NCI-H2171 treated with DMSO at 0.1 percent for 48 hours (cell line): ENCODE measurements at regions not wholly inside any gene's neighbourhood (a gene's known extent, or its start where the extent isn't known, plus 50 kb on each side); places are given as distances from the start of the nearest gene placed in this dataset.
"Not testable (repeated sequence)": the region's sequence is repeated elsewhere in the genome, so short reads cannot be mapped to it uniquely, and the experiment has no call there.

Source experiments
- DNase-seq: peaks from one replicate; lab custom pipeline; 2025; lab: John Stamatoyannopoulos, UW

DNA sequence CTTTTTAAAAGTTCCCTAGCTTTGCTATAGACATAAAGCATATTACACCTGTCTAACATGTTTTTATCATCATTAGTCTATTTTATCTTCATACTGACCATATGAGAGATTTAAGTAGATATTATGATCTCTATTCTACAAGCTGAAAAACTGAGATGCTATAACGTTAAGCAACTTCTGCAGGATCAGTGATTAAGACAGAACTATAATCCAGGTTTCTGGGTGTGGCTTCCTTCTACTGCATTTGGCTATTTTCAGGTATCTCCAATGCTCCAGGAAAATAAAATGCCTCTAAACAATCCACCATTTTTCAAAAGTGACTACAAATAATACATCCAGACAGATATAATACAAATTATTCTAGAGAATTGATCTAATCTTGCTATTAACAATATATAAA, 53.4 kb downstream of the RGS2 start:
- no peak for DNase-seq

DNA sequence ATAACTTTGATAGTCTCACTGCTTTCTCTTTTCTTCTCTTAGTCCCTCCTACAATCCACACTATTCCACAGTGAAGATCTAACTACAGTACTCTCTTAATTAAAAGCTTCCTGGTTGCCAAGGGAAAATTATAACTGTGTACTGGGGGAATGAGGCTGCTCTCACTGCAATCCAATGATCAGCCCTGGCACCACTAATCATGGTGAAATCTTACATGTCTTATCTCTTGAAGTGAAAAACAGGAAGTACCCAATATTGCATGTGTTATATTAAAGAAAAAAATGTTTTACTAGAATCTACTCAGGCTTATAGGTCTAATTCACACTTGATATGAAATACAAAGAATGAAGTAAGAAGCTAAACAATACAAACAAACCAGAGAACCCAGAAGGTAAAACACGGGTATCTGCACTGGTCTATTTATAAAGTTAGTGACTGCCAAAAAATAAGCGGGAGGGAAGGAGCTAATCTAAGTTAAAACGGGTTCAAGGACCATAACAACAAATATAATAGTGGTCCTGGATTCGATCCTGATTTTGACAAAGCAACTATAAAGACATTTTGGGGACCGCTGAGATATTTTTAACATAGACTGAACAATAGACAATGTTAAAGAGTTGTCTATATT, 57.5 kb downstream of the RGS2 start:
- DNase-seq, result no peak

DNA sequence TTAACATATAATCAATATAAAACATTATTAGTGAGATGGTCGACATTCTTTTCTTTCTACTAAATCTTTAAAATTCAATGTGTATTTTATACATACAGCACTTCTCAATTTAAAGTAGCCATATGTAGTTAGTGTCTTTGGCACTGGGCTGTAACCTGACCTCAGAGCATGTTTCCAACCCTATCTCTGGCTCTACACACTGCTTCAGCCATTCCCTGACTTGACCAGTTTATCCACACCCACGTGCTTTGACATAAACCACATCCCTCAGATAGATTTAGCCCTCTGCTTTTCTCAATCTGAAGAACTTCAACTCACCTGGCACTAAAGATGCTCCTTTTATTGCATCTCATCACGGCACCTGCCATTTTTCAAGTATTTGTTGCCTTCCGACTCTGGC, 58.3 kb downstream of the RGS2 start:
- DNase-seq, result no peak

DNA sequence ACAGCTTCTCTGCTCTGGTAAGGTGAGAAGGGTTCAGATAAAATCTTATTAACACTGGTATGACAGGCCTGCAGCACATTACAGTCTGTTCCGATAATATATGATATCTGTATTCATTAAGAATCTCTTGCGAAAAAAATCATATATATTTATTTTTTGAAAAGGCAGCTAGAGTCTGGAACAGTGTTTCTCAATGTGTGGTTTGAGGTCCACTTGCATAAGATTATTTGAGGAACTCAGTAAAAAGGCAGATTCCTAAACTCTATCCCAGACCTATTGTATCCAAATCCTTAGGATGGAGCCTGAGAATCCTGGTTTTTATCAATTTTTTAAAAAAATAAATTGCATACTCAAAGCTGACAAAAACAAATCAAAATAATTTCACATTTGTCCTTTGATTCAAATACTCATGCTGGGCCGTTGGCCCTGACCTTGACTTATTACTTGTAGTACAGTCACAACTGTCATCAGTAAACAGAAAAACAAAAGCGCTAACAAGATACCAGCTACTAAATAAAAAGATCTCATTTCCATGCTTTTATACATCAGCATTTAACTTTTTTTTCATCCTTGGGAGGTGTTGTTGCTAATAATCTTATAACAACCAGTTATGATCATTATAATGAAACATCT, 60.6 kb downstream of the RGS2 start:
- DNase-seq, result no peak

DNA sequence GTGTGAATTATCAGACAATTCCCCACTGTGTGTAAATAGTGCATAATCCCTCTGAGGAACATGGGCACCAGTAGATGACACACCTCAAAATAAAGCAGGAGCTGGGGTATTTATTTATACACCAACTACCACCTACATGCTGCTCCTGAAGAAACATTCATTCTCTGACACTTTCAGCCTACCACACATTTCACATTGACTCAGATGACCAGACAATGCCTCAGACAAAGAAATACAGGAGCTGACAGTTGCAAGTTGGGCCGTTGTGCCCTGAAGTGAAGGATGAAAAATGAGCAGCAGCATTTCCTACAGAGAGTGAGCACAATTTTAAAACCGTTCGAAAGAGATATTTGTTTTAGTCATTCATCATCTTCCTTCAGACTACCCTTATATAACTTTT, 63.2 kb downstream of the RGS2 start:
- no peak for DNase-seq

DNA sequence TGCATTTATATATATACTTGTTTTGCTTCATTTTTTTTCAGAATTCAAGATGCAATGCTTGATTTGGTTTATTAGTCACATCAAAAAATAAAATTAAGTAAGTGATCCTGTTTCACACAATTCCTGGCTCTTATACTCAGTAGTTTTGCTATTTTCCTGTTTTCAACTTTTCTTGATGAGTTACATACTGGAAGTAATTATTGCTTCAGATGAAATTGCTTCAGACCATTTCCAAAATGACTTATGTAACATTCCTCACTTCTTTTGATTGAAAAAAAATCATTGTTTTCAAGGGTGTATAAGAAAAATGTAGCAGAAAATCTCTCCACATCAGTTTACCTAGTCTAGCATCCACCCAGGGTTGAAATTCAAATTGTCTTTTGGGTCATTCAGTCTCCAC, 65.0 kb downstream of the RGS2 start:
- DNase-seq, result no peak

DNA sequence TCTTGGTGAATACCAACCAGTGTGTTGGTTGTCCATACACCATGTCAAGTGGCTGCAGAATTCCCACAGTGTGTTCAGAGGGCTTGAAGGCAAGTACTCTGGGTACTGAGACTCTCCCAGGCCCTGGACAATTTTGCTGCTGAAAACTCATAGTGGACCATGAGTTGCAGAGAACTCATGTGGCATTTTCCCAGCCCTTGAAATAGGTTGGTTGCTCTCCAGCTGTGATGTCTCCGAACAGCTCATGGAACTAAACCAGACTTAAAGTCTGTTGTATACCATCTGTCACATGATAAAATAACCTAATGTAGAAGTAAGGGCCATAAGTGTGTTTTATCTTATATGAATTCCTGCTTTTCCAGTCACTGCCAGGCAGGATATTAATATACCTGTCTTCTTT, 67.8 kb downstream of the RGS2 start:
- DNase-seq, result no peak

DNA sequence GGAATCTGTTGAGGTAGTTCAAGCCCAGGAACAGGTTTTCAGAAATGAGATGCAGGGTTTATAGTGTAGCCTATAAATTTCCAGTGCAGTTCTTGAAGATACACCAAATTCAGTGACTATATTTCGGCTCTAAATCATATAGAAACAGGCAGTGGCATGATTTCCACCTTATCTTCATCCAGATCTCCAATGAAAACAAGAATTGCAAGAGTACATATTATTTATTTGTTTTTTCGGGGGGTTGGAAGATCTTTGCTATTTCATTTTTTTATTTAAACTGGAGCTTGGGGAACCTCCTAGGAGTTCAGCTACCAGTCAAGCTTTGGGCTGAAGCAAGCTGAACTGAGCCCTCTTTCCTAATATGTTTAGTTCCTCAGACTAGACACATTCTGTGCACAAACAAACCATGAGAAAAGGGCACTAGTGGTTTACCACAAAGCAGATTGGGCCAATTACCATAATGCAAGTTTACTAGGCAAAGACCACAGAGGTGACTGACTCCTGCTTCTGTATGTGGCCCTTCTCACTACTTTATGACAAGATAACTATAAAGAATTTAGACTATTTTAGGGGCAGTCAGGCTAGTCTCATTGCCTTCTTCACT, 68.5 kb downstream of the RGS2 start:
- DNase-seq, result no peak

DNA sequence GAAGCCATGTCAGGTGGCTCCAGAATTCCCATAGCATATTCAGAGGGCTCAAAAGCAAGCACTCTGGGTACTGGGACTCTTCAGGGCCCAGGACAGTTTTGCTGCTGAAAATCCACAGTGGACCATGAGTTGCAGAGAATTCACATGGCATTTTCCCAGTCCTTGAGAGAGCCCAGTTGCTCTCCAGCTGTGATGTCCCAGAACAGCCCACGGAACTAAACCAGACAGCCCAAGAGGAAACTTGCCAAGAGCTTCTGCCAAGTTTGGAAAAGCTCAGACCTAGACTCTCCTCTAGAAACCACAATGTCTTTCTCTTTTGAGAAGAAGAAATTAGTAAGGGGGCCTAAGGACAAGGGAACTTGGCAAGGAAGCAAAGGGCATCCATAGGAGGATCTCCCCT, 69.4 kb downstream of the RGS2 start:
- no peak for DNase-seq

DNA sequence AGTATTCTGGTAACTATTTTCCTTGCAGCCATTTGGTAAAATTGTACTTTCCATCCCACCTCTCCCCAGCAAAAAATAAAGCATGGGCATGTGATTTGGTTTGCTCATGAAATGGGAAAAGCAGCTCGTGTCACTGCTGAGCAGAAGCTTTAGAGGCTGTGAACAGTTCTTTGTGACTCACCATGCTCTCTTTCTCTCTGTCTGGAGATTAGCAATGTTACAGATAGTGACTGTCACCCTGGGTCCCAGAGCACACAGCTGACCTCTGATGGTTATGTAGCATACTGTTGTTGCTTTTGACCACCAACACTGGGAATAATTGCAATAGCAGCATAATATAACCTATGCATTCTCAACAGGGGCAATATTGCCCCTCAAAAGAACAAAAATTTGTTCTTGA, 70.6 kb downstream of the RGS2 start:
- no peak for DNase-seq

DNA sequence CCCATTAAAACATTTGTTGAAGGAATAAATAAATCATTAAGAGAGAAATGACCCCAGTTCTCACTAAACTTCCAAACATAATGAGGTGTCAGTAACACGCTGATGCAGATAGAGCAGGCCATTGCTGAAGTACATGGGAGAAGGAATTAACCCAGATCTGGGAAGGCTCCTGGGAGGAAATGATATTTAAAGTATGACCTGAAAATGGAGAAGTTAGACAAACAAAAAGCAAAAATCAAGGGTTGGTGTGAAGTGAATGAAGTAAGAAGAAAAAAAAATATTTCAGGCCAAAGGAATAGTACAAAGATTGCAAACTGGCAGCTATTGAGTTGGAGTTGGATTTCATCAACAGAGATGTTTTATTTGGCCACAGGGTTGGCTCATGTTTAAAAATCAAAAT, 71.4 kb downstream of the RGS2 start:
- DNase-seq, result no peak

DNA sequence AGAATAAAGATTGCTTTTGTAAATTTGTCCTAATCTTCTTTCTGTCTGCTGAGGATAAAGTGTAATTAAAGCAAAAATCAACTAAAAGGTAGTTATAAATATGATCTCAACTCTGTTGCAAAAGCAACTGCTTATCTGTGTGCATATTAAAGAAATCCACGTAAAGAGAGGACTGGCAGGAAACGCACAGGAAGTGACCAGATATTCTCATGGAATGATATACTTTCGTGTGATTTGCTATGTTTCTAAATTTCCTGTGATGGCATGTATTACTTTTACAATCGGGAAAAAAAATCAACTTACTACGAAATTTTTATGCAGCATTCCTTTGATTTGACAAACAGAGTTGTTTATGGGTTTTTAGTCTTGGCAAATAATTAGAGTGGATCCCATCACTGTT, 75.4 kb downstream of the RGS2 start:
- no peak for DNase-seq

DNA sequence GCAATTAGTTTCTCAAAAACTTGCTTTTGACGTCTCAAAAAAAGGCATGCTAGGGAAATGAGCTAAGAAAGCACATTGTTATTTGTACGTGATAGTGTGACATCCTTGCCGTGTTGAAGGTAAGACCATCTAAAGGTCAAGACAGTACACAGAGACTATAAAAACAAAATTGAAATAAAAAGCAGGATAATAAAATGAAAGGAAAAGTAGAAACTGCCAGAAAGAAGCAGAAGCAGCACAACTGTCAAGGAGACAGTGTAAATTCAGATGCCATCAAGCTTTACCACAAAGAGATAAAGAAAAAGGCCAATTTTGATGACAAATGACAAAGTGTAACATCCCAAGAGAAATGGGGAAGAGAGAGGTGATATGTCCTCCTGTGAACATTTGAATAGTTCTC, 76.5 kb downstream of the RGS2 start:
- DNase-seq, result not testable (repeated sequence)

DNA sequence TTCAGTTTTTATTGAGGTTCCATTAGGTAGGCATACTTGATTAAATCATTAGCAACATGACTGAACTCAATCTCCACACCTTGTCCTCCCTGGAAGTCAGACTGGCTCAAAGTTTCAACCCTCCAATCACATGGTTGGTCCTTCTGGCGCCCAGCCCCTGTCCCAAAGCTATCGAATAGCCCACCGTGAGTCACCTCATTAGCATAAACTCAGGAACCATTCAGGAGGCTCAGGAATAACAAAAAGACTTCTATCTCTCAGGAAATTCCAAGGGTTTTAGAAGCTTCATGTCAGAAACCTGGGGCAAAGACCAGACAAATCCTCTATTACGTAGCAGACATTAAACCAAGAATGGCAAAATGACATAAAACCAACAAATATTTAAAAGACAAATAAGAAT, 78.6 kb downstream of the RGS2 start:
- no peak for DNase-seq

DNA sequence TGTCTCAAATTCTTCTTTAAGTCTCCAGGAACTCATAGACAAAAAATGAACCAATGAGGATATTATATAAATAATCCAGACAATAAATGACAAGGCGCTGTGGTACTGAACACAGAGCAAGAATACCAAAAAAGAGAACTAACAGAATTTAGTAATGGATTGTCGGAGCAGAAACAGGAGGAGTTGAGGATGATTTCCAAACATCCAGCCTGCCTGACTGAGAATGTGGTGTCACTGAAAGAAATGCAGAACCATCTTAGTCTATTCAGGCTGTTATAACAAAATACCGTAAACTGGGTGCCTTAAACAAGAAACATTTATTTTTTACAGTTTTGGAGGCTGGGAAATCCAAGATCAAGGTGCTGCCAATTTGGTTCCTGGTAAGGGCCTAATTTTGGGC, 79.7 kb downstream of the RGS2 start:
- no peak for DNase-seq

DNA sequence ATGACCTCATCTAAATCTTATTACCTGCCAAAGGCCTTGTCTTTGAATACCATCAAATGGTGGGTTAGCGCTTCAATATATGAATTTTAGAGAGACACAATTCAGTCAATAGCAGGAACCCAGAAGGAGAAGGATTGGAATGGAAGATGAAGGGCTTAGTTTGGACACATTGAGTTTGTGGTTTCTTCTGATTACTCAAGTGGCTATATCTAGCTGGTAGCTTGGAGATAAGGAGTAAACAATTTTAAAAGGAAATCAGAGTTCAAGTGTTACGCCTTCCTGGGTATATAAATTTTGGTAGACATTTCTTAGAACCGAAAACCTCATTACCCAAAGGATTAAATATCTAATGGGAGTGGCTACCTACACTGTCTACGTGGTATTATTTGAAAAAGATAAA, 80.2 kb downstream of the RGS2 start:
- DNase-seq, result no peak

DNA sequence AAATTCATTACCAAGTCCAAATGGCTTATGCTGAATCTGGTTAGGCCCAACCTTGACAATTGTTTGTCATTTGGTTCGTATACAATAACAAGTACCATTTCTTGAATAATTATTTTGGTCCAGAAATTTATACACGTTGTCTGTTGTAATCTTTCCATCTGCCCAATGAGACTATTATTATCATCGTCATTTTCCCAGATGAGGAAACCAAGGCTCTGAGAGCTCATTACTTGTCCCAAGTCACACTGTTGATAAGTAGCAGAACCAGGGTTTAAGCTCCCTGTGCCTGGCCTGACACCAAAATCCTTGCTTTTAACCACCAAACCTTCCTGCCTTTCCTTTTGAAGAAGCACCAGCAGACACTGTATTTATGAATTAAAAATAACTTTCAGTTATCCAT, 81.3 kb downstream of the RGS2 start:
- DNase-seq, result no peak

DNA sequence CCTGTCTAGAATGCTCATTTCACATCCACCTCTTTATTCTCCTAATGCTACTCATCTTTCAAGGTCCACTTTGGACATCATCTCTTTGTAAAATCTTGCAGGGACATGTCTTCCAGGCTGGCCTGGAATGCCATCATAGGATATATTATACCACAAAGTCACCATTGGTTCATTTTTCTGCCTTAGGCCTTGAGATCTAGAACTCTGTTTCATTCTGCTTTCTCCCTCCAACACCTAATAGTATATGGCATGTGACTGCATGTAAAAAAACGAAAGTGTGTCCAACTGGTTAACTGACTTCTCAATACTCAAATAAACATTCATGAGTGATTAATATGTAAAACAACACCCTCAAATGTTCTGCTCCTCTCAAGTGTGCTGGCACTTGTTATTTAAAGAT, 84.1 kb downstream of the RGS2 start:
- DNase-seq, result no peak

DNA sequence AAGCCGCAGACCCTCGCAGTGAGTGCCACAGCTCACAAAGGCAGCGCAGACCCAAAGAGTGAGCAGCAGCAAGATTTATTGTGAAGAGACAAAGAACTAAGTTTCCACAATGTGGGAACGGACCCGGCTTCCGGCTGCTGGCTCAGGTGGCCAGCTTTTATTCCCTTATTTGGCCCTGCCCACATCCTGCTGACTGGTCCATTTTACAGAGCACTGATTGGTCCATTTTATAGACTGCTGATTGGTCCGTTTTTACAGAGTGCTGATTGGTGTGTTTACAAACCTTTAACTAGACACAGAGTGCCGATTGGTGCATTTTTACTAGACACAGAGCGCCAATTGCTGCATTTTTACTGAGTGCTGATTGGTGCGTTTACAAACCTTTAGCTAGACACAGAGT, 86.6 kb downstream of the RGS2 start:
- not testable (repeated sequence) for DNase-seq

DNA sequence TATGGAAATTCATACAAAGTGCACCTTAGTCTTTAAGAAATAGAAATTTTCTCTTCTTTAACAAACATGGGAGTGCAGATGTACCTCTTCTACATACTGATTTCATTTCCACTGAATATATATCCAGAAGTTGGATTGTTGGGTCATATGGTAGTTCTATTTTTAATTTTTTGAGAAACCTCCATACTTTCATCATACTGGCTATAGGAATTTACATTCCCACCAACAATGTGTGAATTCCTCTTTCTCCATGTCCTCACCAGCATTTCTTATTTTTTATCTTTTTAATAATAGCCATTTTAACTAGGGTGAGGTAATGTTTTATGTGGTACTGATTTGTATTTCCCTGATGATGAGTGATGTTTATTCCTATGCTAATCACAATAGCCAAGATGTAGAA, 87.5 kb downstream of the RGS2 start:
- DNase-seq, result no peak

DNA sequence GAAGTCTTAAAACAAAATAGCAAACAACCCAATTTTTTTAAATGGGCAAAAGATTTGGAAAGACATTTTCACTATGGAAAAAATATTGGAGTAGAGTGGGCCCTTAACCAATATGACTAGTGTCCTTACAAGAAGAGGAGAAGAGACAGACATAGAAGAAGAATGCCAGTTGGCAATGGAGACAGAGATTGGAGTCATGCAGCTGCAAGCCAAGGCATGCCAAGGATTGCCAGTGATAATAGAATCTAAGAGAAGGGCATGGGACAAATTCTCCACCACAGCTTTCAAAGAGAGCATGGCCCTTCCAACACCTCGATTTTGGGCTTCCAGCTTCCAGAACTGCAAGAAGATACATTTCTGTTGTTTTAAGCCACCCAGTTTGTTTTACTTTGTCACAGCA, 92.7 kb downstream of the RGS2 start:
- DNase-seq, result no peak

DNA sequence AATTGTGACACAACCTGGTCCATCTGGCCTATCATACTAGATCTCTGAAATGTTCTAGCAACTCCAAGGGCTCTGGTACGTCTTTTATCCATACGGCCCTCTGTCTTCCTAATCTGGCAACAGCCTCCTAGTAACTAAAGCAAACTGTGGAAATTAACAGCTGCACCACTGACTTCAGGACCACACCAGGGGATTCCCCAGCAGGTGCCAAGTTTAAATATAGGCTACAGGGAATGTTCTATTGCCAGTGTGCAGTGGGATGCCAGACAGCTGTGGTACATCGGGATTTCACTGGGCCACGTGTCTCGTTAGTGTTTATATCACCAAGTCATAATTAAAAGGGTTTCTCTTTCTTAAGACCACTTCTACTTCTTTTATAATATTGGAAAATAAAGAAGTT, 94.3 kb downstream of the RGS2 start:
- DNase-seq, result peak; percentile 33

DNA sequence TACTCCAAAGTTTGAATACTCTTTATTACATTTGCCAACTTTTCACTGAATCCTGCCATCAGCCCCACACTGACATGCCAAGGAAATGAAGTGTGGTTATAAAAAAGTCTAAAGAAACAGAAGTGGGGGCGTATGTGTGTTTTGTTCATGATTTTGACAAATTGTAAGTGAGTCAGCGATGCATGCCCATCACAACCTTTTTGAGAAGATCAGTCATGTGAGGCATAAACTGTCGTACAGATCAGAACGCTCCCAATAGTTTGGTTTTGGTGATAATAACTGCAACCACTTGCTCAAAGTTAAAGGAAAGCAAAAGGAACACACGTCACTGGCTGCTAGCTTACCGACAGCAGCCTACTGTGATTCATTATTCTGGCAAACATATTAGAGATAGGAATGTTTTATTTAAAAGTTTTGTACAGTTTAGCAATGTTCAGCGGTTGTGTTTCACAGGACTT, 95.6 kb downstream of the RGS2 start:
- no peak for DNase-seq

DNA sequence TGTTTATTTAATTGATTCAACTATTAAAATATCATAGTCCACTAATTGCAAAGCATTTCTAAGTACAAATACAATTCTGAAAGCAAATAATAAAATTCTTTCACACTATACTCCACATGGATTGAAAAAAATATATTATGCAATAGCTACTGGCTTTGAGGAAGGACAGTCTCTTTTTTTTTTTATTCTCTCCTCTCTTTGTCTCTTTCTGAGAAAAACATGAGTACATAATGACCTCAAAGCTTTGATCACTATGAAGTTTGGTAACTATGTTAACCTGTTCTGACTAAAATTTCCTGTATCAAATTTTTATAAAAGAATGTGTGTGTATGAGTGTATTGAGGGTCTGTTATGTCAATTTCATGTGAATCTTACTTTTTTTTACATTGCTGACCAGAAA, 96.2 kb downstream of the RGS2 start:
- DNase-seq, result no peak
